ENCODE measurements at regions not wholly inside any gene's neighbourhood (a gene's known extent, or its start where the extent isn't known, plus 50 kb on each side); places are given as distances from the start of the nearest gene placed in this dataset.
"Not testable (repeated sequence)": the region's sequence is repeated elsewhere in the genome, so short reads cannot be mapped to it uniquely, and the experiment has no call there.

DNA sequence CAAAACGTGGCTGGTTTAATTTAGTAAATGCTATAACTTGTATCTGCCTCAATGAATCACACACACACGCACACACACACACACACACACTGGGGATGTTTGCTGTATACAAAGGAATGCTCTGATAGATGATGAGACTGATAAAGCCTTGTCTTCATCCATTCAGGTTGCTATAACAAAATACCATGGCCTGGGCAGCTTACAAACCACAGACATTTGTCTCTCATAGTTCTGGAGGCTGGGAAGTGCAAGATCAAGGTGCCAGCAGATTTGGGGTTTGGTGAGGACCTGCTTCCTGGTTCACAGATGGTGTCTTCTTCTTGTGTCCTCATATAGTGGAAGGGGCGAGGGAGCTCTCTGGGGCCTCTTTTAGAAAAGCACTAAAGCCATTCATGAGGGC, 149.5 kb upstream of the HDAC4 start:
- Mint-ChIP-seq H3K4me3 (ENCODE audit: unreplicated experiment) (no peak overlapping the region), H3K27me3 (ENCODE audit: unreplicated experiment) (peaks cover 4% of the 10 kb centered on the region), H3K4me1 (ENCODE audit: low read depth, unreplicated experiment) (peaks cover 4% of the 10 kb centered on the region), H3K36me3 (ENCODE audit: unreplicated experiment) (peaks cover 3% of the 10 kb centered on the region), H3K9me3 (ENCODE audit: unreplicated experiment) (peaks cover 1% of the 10 kb centered on the region), H3K27ac (ENCODE audit: unreplicated experiment) (no peak overlapping the region)
- no peak for DNase-seq
- no peak for TF ChIP-seq CTCF (IDR thresholded peaks at IDR 0.05; ENCODE audit: partially characterized antibody, unreplicated experiment)

- peaks cover 1% of the 10 kb centered on the region for H3K9me3 Mint-ChIP-seq (ENCODE audit: unreplicated experiment)
Measured at GRCh38 chr2:239549711-239550255, 149.0 kb upstream of the HDAC4 start.

DNA sequence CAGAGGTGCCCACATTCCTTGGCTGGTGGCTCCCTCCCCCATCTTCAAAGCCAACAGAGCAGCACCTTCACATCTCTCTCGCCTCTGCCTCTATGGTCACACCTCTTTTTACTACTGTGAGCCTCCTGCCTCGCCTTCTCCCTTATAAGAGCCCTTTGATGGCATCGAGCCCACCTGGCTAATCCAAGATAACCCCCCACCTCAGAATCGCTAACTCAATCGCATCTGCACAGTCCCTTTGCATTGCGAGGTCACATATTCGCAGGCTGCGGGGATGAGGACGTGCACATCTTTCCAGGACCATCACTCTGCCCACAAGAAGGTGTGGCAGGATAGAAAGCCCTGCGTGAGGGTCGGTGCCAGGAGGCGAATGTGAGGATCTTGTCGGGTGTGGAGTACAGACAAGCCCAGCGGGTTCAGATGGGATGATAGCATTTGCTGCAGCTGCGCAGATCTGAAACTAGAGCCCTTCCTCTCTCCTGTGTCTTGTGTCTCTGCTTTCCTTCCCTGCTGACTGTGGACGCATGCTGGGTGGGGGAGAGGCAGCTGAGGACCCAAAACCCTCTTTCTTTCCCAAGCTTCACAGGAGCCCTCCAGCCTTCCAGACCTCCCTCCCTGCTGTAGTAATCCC, 148.3 kb upstream of the HDAC4 start:
- no peak for TF ChIP-seq CTCF (IDR thresholded peaks at IDR 0.05; ENCODE audit: partially characterized antibody, unreplicated experiment)
- H3K36me3 Mint-ChIP-seq (ENCODE audit: unreplicated experiment): peaks cover 3% of the 10 kb centered on the region
- no peak overlapping the region for H3K27ac Mint-ChIP-seq (ENCODE audit: unreplicated experiment)
- DNase-seq: no peak
- H3K4me1 Mint-ChIP-seq (ENCODE audit: low read depth, unreplicated experiment): peaks cover 3% of the 10 kb centered on the region
- peaks cover 1% of the 10 kb centered on the region for H3K9me3 Mint-ChIP-seq (ENCODE audit: unreplicated experiment)
- H3K4me3 Mint-ChIP-seq (ENCODE audit: unreplicated experiment): no peak overlapping the region
- H3K27me3 Mint-ChIP-seq (ENCODE audit: unreplicated experiment): peaks cover 1% of the 10 kb centered on the region

More at GRCh38 chr2:239549711-239550255, 149.0 kb upstream of the HDAC4 start:
- Mint-ChIP-seq H3K4me1 (ENCODE audit: low read depth, unreplicated experiment) (peaks cover 4% of the 10 kb centered on the region), H3K27me3 (ENCODE audit: unreplicated experiment) (peaks cover 4% of the 10 kb centered on the region), H3K27ac (ENCODE audit: unreplicated experiment) (no peak overlapping the region), H3K4me3 (ENCODE audit: unreplicated experiment) (no peak overlapping the region), H3K36me3 (ENCODE audit: unreplicated experiment) (peaks cover 3% of the 10 kb centered on the region)
- no peak for DNase-seq
- TF ChIP-seq CTCF (IDR thresholded peaks at IDR 0.05; ENCODE audit: partially characterized antibody, unreplicated experiment): no peak

- H3K4me3 Mint-ChIP-seq (ENCODE audit: unreplicated experiment): no peak overlapping the region
- H3K27ac Mint-ChIP-seq (ENCODE audit: unreplicated experiment): no peak overlapping the region
- peaks cover 2% of the 10 kb centered on the region for H3K4me1 Mint-ChIP-seq (ENCODE audit: low read depth, unreplicated experiment)
- H3K36me3 Mint-ChIP-seq (ENCODE audit: unreplicated experiment): peaks cover 3% of the 10 kb centered on the region
- no peak for DNase-seq
- TF ChIP-seq CTCF (IDR thresholded peaks at IDR 0.05; ENCODE audit: partially characterized antibody, unreplicated experiment): no peak
- peaks cover 1% of the 10 kb centered on the region for H3K9me3 Mint-ChIP-seq (ENCODE audit: unreplicated experiment)
- H3K27me3 Mint-ChIP-seq (ENCODE audit: unreplicated experiment): peaks cover 1% of the 10 kb centered on the region
Measured at GRCh38 chr2:239548451-239548871, 147.6 kb upstream of the HDAC4 start.

DNA sequence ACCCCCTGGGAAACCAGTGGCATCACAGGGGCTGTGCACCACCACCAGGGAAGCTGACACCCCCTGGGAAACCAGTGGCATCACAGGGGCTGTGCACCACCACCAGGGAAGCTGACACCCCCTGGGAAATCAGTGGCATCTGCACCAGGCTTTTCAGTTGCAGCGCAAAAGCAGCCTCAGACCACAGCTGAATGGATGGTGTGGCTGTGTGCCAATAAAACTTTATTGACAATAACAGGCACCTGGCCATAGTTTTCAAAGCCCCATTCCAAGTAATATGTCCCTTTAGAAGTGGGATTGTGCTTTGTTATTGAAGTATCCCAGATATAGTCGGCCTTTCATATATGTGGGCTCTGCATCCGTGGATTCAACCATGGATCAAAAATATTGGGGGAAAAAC, 146.3 kb upstream of the HDAC4 start:
- not testable (repeated sequence) for H3K4me3 Mint-ChIP-seq (ENCODE audit: unreplicated experiment); H3K27me3 Mint-ChIP-seq (ENCODE audit: unreplicated experiment); H3K9me3 Mint-ChIP-seq (ENCODE audit: unreplicated experiment); H3K36me3 Mint-ChIP-seq (ENCODE audit: unreplicated experiment); H3K27ac Mint-ChIP-seq (ENCODE audit: unreplicated experiment); H3K4me1 Mint-ChIP-seq (ENCODE audit: low read depth, unreplicated experiment)
- DNase-seq: peak; percentile 7
